ENCODE measurements at regions not wholly inside any gene's neighbourhood (a gene's known extent, or its start where the extent isn't known, plus 50 kb on each side); places are given as distances from the start of the nearest gene placed in this dataset.
"Not testable (repeated sequence)": the region's sequence is repeated elsewhere in the genome, so short reads cannot be mapped to it uniquely, and the experiment has no call there.

DNA sequence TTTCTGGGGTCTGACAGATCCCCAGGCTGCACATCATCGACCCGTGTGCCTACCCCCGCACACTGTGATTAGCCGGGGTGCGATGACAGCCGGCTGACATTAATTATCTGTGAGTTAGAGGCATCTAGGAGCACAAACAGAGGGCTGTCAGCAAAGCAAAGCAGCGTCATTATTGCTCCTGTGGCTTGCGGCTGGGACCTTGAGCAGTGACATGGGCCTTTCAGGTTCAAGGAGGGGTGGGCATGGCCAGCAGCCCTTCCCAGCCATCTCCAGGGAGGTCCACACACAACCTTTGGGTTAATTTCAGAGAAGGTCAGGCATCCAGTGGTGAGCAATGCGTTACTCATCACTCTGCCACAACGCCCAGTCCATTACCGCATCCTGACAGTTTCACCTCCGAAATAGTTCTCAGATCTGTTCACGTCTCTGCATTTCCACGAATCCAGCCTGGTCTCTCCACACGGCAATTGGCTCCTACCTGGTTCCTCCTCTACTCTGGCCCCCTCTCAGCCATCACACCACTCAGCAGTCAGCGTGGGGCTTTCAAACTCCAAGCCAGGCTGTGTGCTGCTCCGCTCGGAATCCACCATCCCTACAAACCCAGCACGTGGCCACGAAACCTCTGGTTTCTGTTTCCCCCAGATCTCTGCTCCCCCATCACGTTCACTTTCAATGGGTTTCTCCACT, 249.7 kb upstream of the C16orf82 start:
- POLR2A ChIA-PET = no interaction called here
- H3K4me3 Mint-ChIP-seq = no peak overlapping the region
- DNase-seq = no peak
- H3K27ac Mint-ChIP-seq = no peak overlapping the region
- H3K9me3 Mint-ChIP-seq = no peaks in the 10 kb centered on the region
- intact Hi-C loops (cut with micrococcal nuclease) = no loop called here
- H3K4me1 Mint-ChIP-seq (ENCODE audit: low read depth) = no peaks in the 10 kb centered on the region
- CTCF ChIA-PET = no interaction called here
- no peaks in the 10 kb centered on the region for H3K36me3 Mint-ChIP-seq
- peaks cover 4% of the 10 kb centered on the region for H3K27me3 Mint-ChIP-seq

- Mint-ChIP-seq H3K9me3 (no peaks in the 10 kb centered on the region), H3K4me1 (ENCODE audit: low read depth) (no peaks in the 10 kb centered on the region), H3K36me3 (no peaks in the 10 kb centered on the region), H3K27me3 (peaks cover 4% of the 10 kb centered on the region), H3K4me3 (no peak overlapping the region), H3K27ac (no peak overlapping the region)
- intact Hi-C loops (cut with micrococcal nuclease) = no loop called here
- no peak for DNase-seq
- CTCF ChIA-PET = no interaction called here
- POLR2A ChIA-PET = no interaction called here
Observed at GRCh38 chr16:26818393-26818792, 248.3 kb upstream of the C16orf82 start.

- CTCF ChIA-PET = no interaction called here
- intact Hi-C loops (cut with micrococcal nuclease) = no loop called here
Observed at GRCh38 chr16:26824469-26824868, 242.3 kb upstream of the C16orf82 start.

GRCh38 chr16:26826500-26826899, 240.2 kb upstream of the C16orf82 start:
- H3K4me1 Mint-ChIP-seq (ENCODE audit: low read depth) = no peaks in the 10 kb centered on the region
- CTCF ChIA-PET = no interaction called here
- H3K36me3 Mint-ChIP-seq = no peaks in the 10 kb centered on the region
- no peak overlapping the region for H3K27ac Mint-ChIP-seq
- DNase-seq = no peak
- H3K27me3 Mint-ChIP-seq = peaks cover 17% of the 10 kb centered on the region
- intact Hi-C loops (cut with micrococcal nuclease) = no loop called here
- H3K4me3 Mint-ChIP-seq = no peak overlapping the region
- H3K9me3 Mint-ChIP-seq = no peaks in the 10 kb centered on the region
- POLR2A ChIA-PET = no interaction called here

More at GRCh38 chr16:26824469-26824868, 242.3 kb upstream of the C16orf82 start:
- peaks cover 13% of the 10 kb centered on the region for H3K27me3 Mint-ChIP-seq
- no peaks in the 10 kb centered on the region for H3K4me1 Mint-ChIP-seq (ENCODE audit: low read depth)
- H3K36me3 Mint-ChIP-seq = no peaks in the 10 kb centered on the region
- H3K27ac Mint-ChIP-seq = no peak overlapping the region
- H3K4me3 Mint-ChIP-seq = no peak overlapping the region
- no peak for DNase-seq
- POLR2A ChIA-PET = no interaction called here
- no peaks in the 10 kb centered on the region for H3K9me3 Mint-ChIP-seq

DNA sequence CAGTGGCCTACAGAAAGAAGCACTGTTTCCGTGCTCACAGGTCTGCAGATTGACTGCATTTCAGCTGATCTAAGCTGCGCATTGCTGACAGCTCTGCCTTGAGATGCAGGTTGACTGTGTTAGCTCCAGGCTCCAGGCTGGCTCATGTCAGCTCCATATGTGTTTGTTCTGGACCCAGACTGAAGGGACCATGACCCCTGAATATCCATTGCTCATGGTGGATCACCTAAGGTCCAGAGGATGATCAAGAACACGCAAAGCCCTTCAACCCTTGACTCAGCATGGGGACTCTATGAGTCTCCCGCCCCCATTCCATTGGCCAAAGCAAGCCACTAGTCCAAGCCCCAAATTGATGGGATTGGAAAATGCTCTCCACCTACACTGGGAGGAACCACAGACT, 239.3 kb upstream of the C16orf82 start:
- intact Hi-C loops (cut with micrococcal nuclease) = no loop called here
- no peaks in the 10 kb centered on the region for H3K4me1 Mint-ChIP-seq (ENCODE audit: low read depth)
- ChIA-PET POLR2A (no interaction called here), CTCF (no interaction called here)
- peaks cover 17% of the 10 kb centered on the region for H3K27me3 Mint-ChIP-seq
- no peaks in the 10 kb centered on the region for H3K9me3 Mint-ChIP-seq
- H3K36me3 Mint-ChIP-seq = no peaks in the 10 kb centered on the region
- H3K27ac Mint-ChIP-seq = no peak overlapping the region
- no peak overlapping the region for H3K4me3 Mint-ChIP-seq
- no peak for DNase-seq

GRCh38 chr16:26830428-26831127, 236.1 kb upstream of the C16orf82 start:
- peaks cover 4% of the 10 kb centered on the region for H3K9me3 Mint-ChIP-seq
- no peak overlapping the region for H3K4me3 Mint-ChIP-seq
- ChIA-PET POLR2A (interaction anchor here (1.3 kb wide), 1 partner anchor 62 kb away, joined by 3 read pairs; no protein-coding TSS in a partner anchor), CTCF (no interaction called here)
- H3K4me1 Mint-ChIP-seq (ENCODE audit: low read depth) = no peaks in the 10 kb centered on the region
- intact Hi-C loops (cut with micrococcal nuclease) = no loop called here
- peaks cover 17% of the 10 kb centered on the region for H3K27me3 Mint-ChIP-seq
- no peak for DNase-seq
- no peak overlapping the region for H3K27ac Mint-ChIP-seq
- H3K36me3 Mint-ChIP-seq = no peaks in the 10 kb centered on the region

- CTCF ChIA-PET; H3K4me1 Mint-ChIP-seq (ENCODE audit: low read depth); intact Hi-C loops (cut with micrococcal nuclease); H3K4me3 Mint-ChIP-seq; H3K27ac Mint-ChIP-seq; H3K9me3 Mint-ChIP-seq; POLR2A ChIA-PET; H3K27me3 Mint-ChIP-seq; H3K36me3 Mint-ChIP-seq; DNase-seq: not testable (repeated sequence)
Observed at GRCh38 chr16:26836114-26836513, 230.6 kb upstream of the C16orf82 start.

DNA sequence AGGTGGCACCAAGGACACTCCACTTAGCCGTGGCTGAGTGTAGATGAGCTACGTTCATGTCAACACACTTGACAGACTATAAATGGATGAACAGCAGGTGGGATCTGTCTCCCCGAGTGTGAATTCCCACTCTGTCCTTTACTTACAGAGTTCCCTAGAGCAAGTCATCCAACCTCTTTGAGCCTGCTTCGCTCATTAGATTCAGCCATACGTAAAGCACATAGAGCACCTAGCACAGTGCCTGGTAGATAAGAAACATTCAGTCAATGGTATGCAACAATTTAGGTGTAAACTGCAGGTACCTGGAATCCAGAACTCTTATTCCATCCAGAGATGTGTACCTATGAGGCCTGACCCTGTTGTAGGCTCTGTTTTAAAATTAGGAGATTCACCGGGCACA, 227.8 kb upstream of the C16orf82 start:
- intact Hi-C loops (cut with micrococcal nuclease) = no loop called here
- no peak overlapping the region for H3K27ac Mint-ChIP-seq
- POLR2A ChIA-PET = no interaction called here
- CTCF ChIA-PET = no interaction called here
- no peaks in the 10 kb centered on the region for H3K27me3 Mint-ChIP-seq
- no peaks in the 10 kb centered on the region for H3K36me3 Mint-ChIP-seq
- H3K4me1 Mint-ChIP-seq (ENCODE audit: low read depth) = no peaks in the 10 kb centered on the region
- H3K4me3 Mint-ChIP-seq = no peak overlapping the region
- DNase-seq = no peak
- peaks cover 1% of the 10 kb centered on the region for H3K9me3 Mint-ChIP-seq

- no peaks in the 10 kb centered on the region for H3K9me3 Mint-ChIP-seq
- ChIA-PET CTCF (no interaction called here), POLR2A (no interaction called here)
- intact Hi-C loops (cut with micrococcal nuclease) = no loop called here
- H3K4me1 Mint-ChIP-seq (ENCODE audit: low read depth) = no peaks in the 10 kb centered on the region
- no peak overlapping the region for H3K27ac Mint-ChIP-seq
- no peaks in the 10 kb centered on the region for H3K36me3 Mint-ChIP-seq
- no peaks in the 10 kb centered on the region for H3K27me3 Mint-ChIP-seq
- DNase-seq = no peak
- no peak overlapping the region for H3K4me3 Mint-ChIP-seq
Observed at GRCh38 chr16:26840691-26841090, 226.0 kb upstream of the C16orf82 start.

- Mint-ChIP-seq H3K36me3 (no peaks in the 10 kb centered on the region), H3K27ac (no peak overlapping the region), H3K27me3 (no peaks in the 10 kb centered on the region), H3K4me1 (ENCODE audit: low read depth) (no peaks in the 10 kb centered on the region), H3K9me3 (peaks cover 17% of the 10 kb centered on the region), H3K4me3 (no peak overlapping the region)
- DNase-seq = no peak
- intact Hi-C loops (cut with micrococcal nuclease) = no loop called here
- ChIA-PET POLR2A (no interaction called here), CTCF (no interaction called here)
Observed at GRCh38 chr16:26856271-26856670, 210.5 kb upstream of the C16orf82 start.

DNA sequence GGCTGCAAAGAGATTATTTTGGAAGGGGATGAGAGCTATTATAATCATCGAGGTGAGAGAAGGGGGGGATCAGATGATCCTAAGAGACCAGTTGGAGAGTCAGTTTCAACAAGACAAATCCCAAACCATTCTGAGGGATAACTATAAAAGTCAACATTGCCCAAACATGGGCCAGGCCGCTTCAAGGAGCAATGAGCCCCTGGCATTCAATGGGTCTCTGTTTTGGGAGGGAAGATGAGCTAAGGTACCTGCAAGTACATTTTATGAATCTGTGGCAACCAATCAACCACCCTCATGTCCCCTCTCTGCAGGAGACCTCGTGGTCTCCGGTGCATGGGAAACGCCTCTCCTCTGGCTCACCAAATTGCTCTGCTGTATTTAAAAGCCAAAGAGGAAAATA, 209.9 kb upstream of the C16orf82 start:
- intact Hi-C loops (cut with micrococcal nuclease) = no loop called here
- Mint-ChIP-seq H3K4me3 (no peak overlapping the region), H3K9me3 (peaks cover 23% of the 10 kb centered on the region), H3K27me3 (no peaks in the 10 kb centered on the region), H3K36me3 (no peaks in the 10 kb centered on the region), H3K27ac (no peak overlapping the region), H3K4me1 (ENCODE audit: low read depth) (no peaks in the 10 kb centered on the region)
- ChIA-PET CTCF (no interaction called here), POLR2A (no interaction called here)
- no peak for DNase-seq

DNA sequence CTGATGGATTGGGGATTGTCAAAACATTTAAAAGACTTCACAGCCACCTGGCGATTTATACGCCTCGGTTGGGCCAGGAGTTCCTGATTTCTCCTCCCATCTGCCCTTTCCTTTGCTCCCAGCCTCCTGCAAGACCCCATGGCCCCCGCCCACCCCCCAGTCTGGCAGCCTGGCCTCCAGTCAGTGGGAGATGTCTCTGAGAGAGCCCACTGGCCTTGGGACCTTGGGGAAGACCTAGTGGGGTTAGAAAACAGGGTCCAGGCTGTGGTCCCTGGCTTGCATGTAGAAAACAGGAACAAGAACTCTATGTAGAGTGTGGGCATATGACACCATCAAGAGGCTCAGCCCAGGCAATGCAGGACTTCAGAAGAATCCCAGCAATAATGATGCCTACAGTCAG, 209.4 kb upstream of the C16orf82 start:
- no peaks in the 10 kb centered on the region for H3K4me1 Mint-ChIP-seq (ENCODE audit: low read depth)
- no peaks in the 10 kb centered on the region for H3K27me3 Mint-ChIP-seq
- H3K36me3 Mint-ChIP-seq = no peaks in the 10 kb centered on the region
- H3K27ac Mint-ChIP-seq = no peak overlapping the region
- ChIA-PET POLR2A (no interaction called here), CTCF (no interaction called here)
- no peak overlapping the region for H3K4me3 Mint-ChIP-seq
- H3K9me3 Mint-ChIP-seq = peaks cover 23% of the 10 kb centered on the region
- no peak for DNase-seq
- intact Hi-C loops (cut with micrococcal nuclease) = no loop called here

DNA sequence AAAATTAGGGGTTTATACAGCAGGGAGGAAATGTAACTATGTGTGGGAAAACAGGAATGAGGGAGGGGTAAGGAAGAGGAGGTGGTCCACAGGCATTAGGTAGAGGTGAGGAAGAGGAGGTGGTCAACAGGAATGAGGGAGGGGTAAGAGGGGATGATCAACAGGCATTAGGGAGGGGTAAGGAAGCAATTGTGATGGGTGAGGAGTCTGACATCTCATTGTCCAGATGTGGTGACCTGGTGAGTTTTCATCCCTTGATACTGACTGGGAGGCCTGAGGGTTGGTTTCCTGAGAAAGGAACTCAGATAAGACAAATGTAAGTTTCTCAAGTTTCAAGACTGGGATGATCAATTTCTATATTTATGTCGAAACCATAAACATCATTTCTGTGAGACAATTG, 206.2 kb upstream of the C16orf82 start:
- no peak overlapping the region for H3K4me3 Mint-ChIP-seq
- no peak for DNase-seq
- no peaks in the 10 kb centered on the region for H3K36me3 Mint-ChIP-seq
- H3K9me3 Mint-ChIP-seq = peaks cover 23% of the 10 kb centered on the region
- ChIA-PET CTCF (no interaction called here), POLR2A (no interaction called here)
- H3K27ac Mint-ChIP-seq = no peak overlapping the region
- no peaks in the 10 kb centered on the region for H3K27me3 Mint-ChIP-seq
- H3K4me1 Mint-ChIP-seq (ENCODE audit: low read depth) = no peaks in the 10 kb centered on the region
- intact Hi-C loops (cut with micrococcal nuclease) = no loop called here

All from activated CD4-positive, alpha-beta memory T cell treated with anti-CD3 and anti-CD28 coated beads for 36 hours (primary cell).